K562 (cell line): ENCODE measurements at regions not wholly inside any gene's neighbourhood (a gene's known extent, or its start where the extent isn't known, plus 50 kb on each side); places are given as distances from the start of the nearest gene placed in this dataset.

ENCODE experiments used
- ATAC-seq: fragments of 200-7000 bp; cut with Tn5 transposase; 3 replicates; pipeline ENCODE4 v1.9.1; 2020; ENCODE audit warnings: moderate library complexity
- BruUV-seq: library from RNA; stranded (reverse); fragments of 400-500 nt; replicated peaks from 2 replicates; lab custom pipeline; 2021; lab: Mats Ljungman, UMichigan
- CTCF ChIA-PET: fragments of 300-600 bp; formaldehyde crosslinking; extraction: SDS; loops from one replicate; lab custom pipeline; 2021; ENCODE audit warnings: low intra/inter-chr PET ratio; lab: Yijun Ruan, JAX
- POLR2A ChIA-PET: fragments of 300-600, 350-650 bp; sonication (Branson Sonifier 250); formaldehyde crosslinking; extraction: SDS; loops from one replicate; lab custom pipeline; 2021; ENCODE audit warnings: antibody characterized with exemption, inconsistent platforms; lab: Yijun Ruan, JAX
- DNase-seq, 4 experiments: peaks; one replicate each; pipeline versions ENCODE4 v3.0.0 to v3.0.0-alpha.2; 2011 to 2018; ENCODE audit warnings: low spot score in 3 of 4, mixed read lengths in 3 of 4; ENCODE audit errors: extremely low read depth in 1 of 4
- FAIRE-seq: peaks from 2 replicates; lab custom pipeline; 2011; peaks lifted over from hg19 to GRCh38; lab: Jason Lieb, UNC
- H2AFZ ChIP-seq: 2 replicates; pipeline ENCODE4 v1.6.0; 2011; ENCODE audit warnings: low read depth, low read length, control low read depth, inconsistent platforms
- H3K27ac ChIP-seq: fragments of 200-600 bp; 3 replicates; pipeline ENCODE4 v1.8.0; 2011; ENCODE audit warnings: low read depth, mild to moderate bottlenecking, control low read depth, inconsistent platforms, low read length, moderate library complexity, mixed read lengths; ENCODE audit errors: extremely low read depth
- H3K27me3 ChIP-seq, 2 experiments: fragments of 300-600 bp in 1 of 2; 2 replicates in 1 of 2; 3 replicates in 1 of 2; pipeline versions ENCODE4 v1.6.0 to v1.8.0; 2011; ENCODE audit warnings: inconsistent platforms in 2 of 2, low read length in 2 of 2, mild to moderate bottlenecking in 1 of 2, mixed read lengths in 1 of 2, moderate library complexity in 1 of 2; ENCODE audit not compliant: control insufficient read depth in 2 of 2, insufficient read depth in 2 of 2
- H3K36me3 ChIP-seq: fragments of 300-600 bp; 3 replicates; pipeline ENCODE4 v1.8.0; 2011; ENCODE audit warnings: mild to moderate bottlenecking, low read length, inconsistent platforms; ENCODE audit not compliant: control insufficient read depth, insufficient read depth
- H3K4me1 ChIP-seq, 2 experiments: fragments of 200-600 bp in 1 of 2; replicated peaks in 1 of 2; 2 replicates in 1 of 2; 3 replicates in 1 of 2; pipeline versions ENCODE4 v1.5.1 to v1.8.0; 2011; ENCODE audit warnings: inconsistent platforms in 2 of 2, low read length in 2 of 2, mild to moderate bottlenecking in 1 of 2, mixed read lengths in 1 of 2, moderate library complexity in 1 of 2; ENCODE audit not compliant: control insufficient read depth in 2 of 2, insufficient read depth in 2 of 2
- H3K4me2 ChIP-seq: 2 replicates; pipeline ENCODE4 v1.6.1; 2011; ENCODE audit warnings: low read length, control low read depth, inconsistent platforms, mixed read lengths; ENCODE audit not compliant: insufficient read depth
- H3K4me3 ChIP-seq: fragments of 200-600 bp; sonication (generic), shearing (Covaris generic); 2 replicates; pipeline ENCODE4 v1.5.1; 2016; ENCODE audit warnings: control low read depth, inconsistent platforms
- H3K79me2 ChIP-seq: fragments of 200-600 bp; 3 replicates; pipeline ENCODE4 v1.8.0; 2011; ENCODE audit warnings: low read length, inconsistent platforms; ENCODE audit not compliant: control insufficient read depth, insufficient read depth
- H3K9ac ChIP-seq, 2 experiments: 2 replicates each; pipeline versions ENCODE4 v1.6.0 to v1.6.1; 2011; ENCODE audit warnings: low read depth in 2 of 2, low read length in 2 of 2, control low read depth in 1 of 2, inconsistent platforms in 1 of 2, mild to moderate bottlenecking in 1 of 2, mixed read lengths in 1 of 2; ENCODE audit not compliant: insufficient read depth in 1 of 2
- H3K9me1 ChIP-seq: one replicate; pipeline ENCODE4 v1.6.0; 2011; ENCODE audit warnings: inconsistent platforms, mild to moderate bottlenecking, low read length, moderate library complexity; ENCODE audit not compliant: control insufficient read depth, insufficient read depth
- H3K9me3 ChIP-seq: replicated peaks from 2 replicates; pipeline ENCODE4 v1.5.1; 2011; ENCODE audit warnings: low read depth, low read length, inconsistent platforms; ENCODE audit not compliant: control insufficient read depth, insufficient read depth
- H4K20me1 ChIP-seq: replicated peaks from 2 replicates; pipeline ENCODE4 v1.6.1; 2011; ENCODE audit warnings: low read length, inconsistent platforms, mixed read lengths; ENCODE audit not compliant: control insufficient read depth, insufficient read depth
- HLTF ChIP-seq: fragments of 450-650 bp; IDR thresholded peaks from 2 replicates; pipeline ENCODE4 v1.6.1; 2016
- REST ChIP-seq, 2 experiments: fragments of 450-650 bp; formaldehyde crosslinking in 1 of 2; IDR thresholded peaks; 2 replicates each; pipeline versions ENCODE4 v1.4.0 to v1.6.1; 2014 to 2020; ENCODE audit warnings: mild to moderate bottlenecking in 2 of 2, borderline replicate concordance in 1 of 2, low read depth in 1 of 2
- WGBS: fragments of 100-300 bp; shearing (Covaris generic); methylation state at CpG from one replicate; pipeline ENCODE4 v1.1.6; 2016; ENCODE audit warnings: low coverage, mixed read lengths; ENCODE audit not compliant: insufficient coverage; ENCODE audit errors: missing lambda C conversion rate; 5-methylcytosine and 5-hydroxymethylcytosine counted together
- in situ Hi-C: fragments of 300-500 bp; cut with MboI; formaldehyde crosslinking; loops from 4 replicates; pipeline ENCODE4 v1.15.0; 2018; ENCODE audit warnings: inconsistent platforms, mixed read lengths
- intact Hi-C: fragments of 100-400 bp; cut with micrococcal nuclease; formaldehyde crosslinking; loops from 2 replicates; pipeline ENCODE4 v1.14.2; 2022

GRCh38 chr4:105036991-105037390 is 109.7 kb upstream of the TET2 start:
- Histone ChIP-seq H3K9me3 (no peaks in the 10 kb centered on the region), H3K4me3 (no peak overlapping the region), H3K36me3 (no peaks in the 10 kb centered on the region), H3K79me2 (no peaks in the 10 kb centered on the region), H4K20me1 (no peaks in the 10 kb centered on the region), H3K4me2 (no peak overlapping the region), H3K27ac (no peak overlapping the region), H3K9ac (no peak overlapping the region), H3K4me1 (no peaks in the 10 kb centered on the region), H2AFZ (no peak overlapping the region), H3K27me3 (no peaks in the 10 kb centered on the region), H3K9me1 (no peaks in the 10 kb centered on the region)
- in situ Hi-C loops (no loop called here), intact Hi-C loops (no loop called here)
- FAIRE-seq (no peak), ATAC-seq (no peak), DNase-seq (no peak)
- TF ChIP-seq REST (IDR thresholded peaks at IDR 0.05; ENCODE audit: borderline replicate concordance): peak; percentile 58
- no peak for TF ChIP-seq REST (CRISPR knock-in tag; IDR thresholded peaks at IDR 0.05; ENCODE audit: low read depth)
- no peak for TF ChIP-seq HLTF
- POLR2A ChIA-PET: no interaction called here
- CTCF ChIA-PET: no interaction called here
- 0% methylated on average over 1 of the region's 1 CpG for WGBS
- no TSS peak for BruUV-seq
